Common myeloid progenitor, CD34-positive (primary cell): ENCODE measurements at regions not wholly inside any gene's neighbourhood (a gene's known extent, or its start where the extent isn't known, plus 50 kb on each side); places are given as distances from the start of the nearest gene placed in this dataset.
"Not testable (repeated sequence)": the region's sequence is repeated elsewhere in the genome, so short reads cannot be mapped to it uniquely, and the experiment has no call there.

Source experiments
- CTCF ChIA-PET: fragments of 350-600 bp; sonication (Branson Sonifier 250); formaldehyde crosslinking; loops from one replicate; lab custom pipeline; 2021; ENCODE audit warnings: antibody characterized with exemption; lab: Charles Lee
- POLR2A ChIA-PET: fragments of 350-600 bp; sonication (Branson Sonifier 250); formaldehyde crosslinking; loops from one replicate; lab custom pipeline; 2021; ENCODE audit warnings: antibody characterized with exemption; lab: Charles Lee
- DNase-seq, 3 donors: peaks; one replicate each; pipeline versions ENCODE4 v3.0.0 to v3.0.0-alpha.2; 2013
- H3K27ac ChIP-seq, 2 experiments: 1 replicate in 1 of 2; 2 replicates in 1 of 2; pipeline ENCODE4 v1.7.0; 2013; ENCODE audit warnings: inconsistent platforms in 2 of 2, low read length in 2 of 2, mild to moderate bottlenecking in 2 of 2, low read depth in 1 of 2, moderate library complexity in 1 of 2; ENCODE audit not compliant: severe bottlenecking in 2 of 2, insufficient read depth in 1 of 2, poor library complexity in 1 of 2
- H3K27me3 ChIP-seq, 5 experiments: replicated peaks in 2 of 5; 1 replicate in 3 of 5; 2 replicates in 2 of 5; pipeline versions ENCODE4 v1.6.1 to v1.7.0; 2013; ENCODE audit warnings: low read length in 4 of 5, mild to moderate bottlenecking in 2 of 5, moderate library complexity in 2 of 5, inconsistent platforms in 1 of 5; ENCODE audit not compliant: insufficient read depth in 5 of 5, control insufficient read depth in 4 of 5
- H3K36me3 ChIP-seq, 4 experiments: 1 replicate in 2 of 4; 2 replicates in 2 of 4; pipeline versions ENCODE4 v1.6.1 to v1.7.0; 2013; ENCODE audit warnings: low read length in 3 of 4, control low read depth in 1 of 4, mild to moderate bottlenecking in 1 of 4; ENCODE audit not compliant: control insufficient read depth in 4 of 4, insufficient read depth in 4 of 4
- H3K4me1 ChIP-seq, 4 experiments: 1 replicate in 3 of 4; 2 replicates in 1 of 4; pipeline versions ENCODE4 v1.6.1 to v1.7.1; 2013; ENCODE audit warnings: low read length in 3 of 4, mild to moderate bottlenecking in 3 of 4, control low read depth in 1 of 4, inconsistent platforms in 1 of 4, moderate library complexity in 1 of 4; ENCODE audit not compliant: control insufficient read depth in 4 of 4, insufficient read depth in 4 of 4; ENCODE audit errors: control extremely low read depth in 1 of 4
- H3K4me3 ChIP-seq, 7 experiments: 1 replicate in 4 of 7; 2 replicates in 3 of 7; pipeline versions ENCODE4 v1.5.1 to v1.7.0; 2013; ENCODE audit warnings: mild to moderate bottlenecking in 7 of 7, low read length in 6 of 7, moderate library complexity in 6 of 7, inconsistent platforms in 2 of 7, low read depth in 2 of 7, control low read depth in 1 of 7; ENCODE audit not compliant: insufficient read depth in 4 of 7, control insufficient read depth in 1 of 7; ENCODE audit errors: extremely low read depth in 1 of 7
- H3K9me3 ChIP-seq, 5 experiments: 1 replicate in 4 of 5; 2 replicates in 1 of 5; pipeline versions ENCODE4 v1.6.1 to v1.7.1; 2013; ENCODE audit warnings: low read length in 4 of 5, mild to moderate bottlenecking in 2 of 5, inconsistent platforms in 1 of 5, low read depth in 1 of 5, moderate library complexity in 1 of 5; ENCODE audit not compliant: control insufficient read depth in 4 of 5, insufficient read depth in 2 of 5; ENCODE audit errors: control extremely low read depth in 1 of 5
- WGBS: methylation state at CpG from one replicate; pipeline ENCODE4 v1.1.5; 2013; ENCODE audit not compliant: insufficient coverage; 5-methylcytosine and 5-hydroxymethylcytosine counted together

- WGBS, result 100% methylated on average over 3 of the region's 5 CpGs
- Histone ChIP-seq H3K4me1 (no peaks in the 10 kb centered on the region), H3K27me3 (no peaks in the 10 kb centered on the region), H3K36me3 (no peaks in the 10 kb centered on the region), H3K27ac (no peak overlapping the region), H3K4me3 (no peak overlapping the region), H3K9me3 (no peaks in the 10 kb centered on the region)
- POLR2A ChIA-PET, result no interaction called here
- DNase-seq, result no peak
- CTCF ChIA-PET, result no interaction called here
Observed at GRCh38 chr4:52420330-52420729, 238.8 kb downstream of the USP46 start.

GRCh38 chr4:52421811-52422213, 237.3 kb downstream of the USP46 start:
- H3K27me3 ChIP-seq, result no peaks in the 10 kb centered on the region
- no peaks in the 10 kb centered on the region for H3K36me3 ChIP-seq
- POLR2A ChIA-PET, result no interaction called here
- DNase-seq, result no peak
- CTCF ChIA-PET, result no interaction called here
- no peaks in the 10 kb centered on the region for H3K9me3 ChIP-seq
- H3K4me3 ChIP-seq, result no peak overlapping the region
- no peaks in the 10 kb centered on the region for H3K4me1 ChIP-seq
- no peak overlapping the region for H3K27ac ChIP-seq

- WGBS, result no CpG with 5 or more reads among the region's 4 CpGs
- no peak overlapping the region for H3K27ac ChIP-seq
- no peaks in the 10 kb centered on the region for H3K27me3 ChIP-seq
- no peaks in the 10 kb centered on the region for H3K36me3 ChIP-seq
- DNase-seq, result no peak
- CTCF ChIA-PET, result no interaction called here
- no peak overlapping the region for H3K4me3 ChIP-seq
- POLR2A ChIA-PET, result no interaction called here
- no peaks in the 10 kb centered on the region for H3K4me1 ChIP-seq
- no peaks in the 10 kb centered on the region for H3K9me3 ChIP-seq
Observed at GRCh38 chr4:52423967-52424366, 235.1 kb downstream of the USP46 start.

GRCh38 chr4:52425751-52426326, 233.3 kb downstream of the USP46 start:
- no peak for DNase-seq
- H3K27ac ChIP-seq, result no peak overlapping the region
- no peak overlapping the region for H3K4me3 ChIP-seq
- no peaks in the 10 kb centered on the region for H3K9me3 ChIP-seq
- WGBS, result 100% methylated on average over 1 of the region's 3 CpGs
- no peaks in the 10 kb centered on the region for H3K27me3 ChIP-seq
- ChIA-PET POLR2A (interaction anchor here (0.7 kb wide), 1 partner anchor 48 kb away, joined by 7 read pairs; no protein-coding TSS in a partner anchor), CTCF (no interaction called here)
- no peaks in the 10 kb centered on the region for H3K4me1 ChIP-seq
- H3K36me3 ChIP-seq, result no peaks in the 10 kb centered on the region

- H3K4me3 ChIP-seq, result no peak overlapping the region
- H3K27me3 ChIP-seq, result no peaks in the 10 kb centered on the region
- H3K27ac ChIP-seq, result no peak overlapping the region
- no peaks in the 10 kb centered on the region for H3K36me3 ChIP-seq
- POLR2A ChIA-PET, result no interaction called here
- no peak for DNase-seq
- H3K4me1 ChIP-seq, result no peaks in the 10 kb centered on the region
- H3K9me3 ChIP-seq, result peaks cover 0 to 2% (median 0%) of the 10 kb centered on the region in 5 experiments
- CTCF ChIA-PET, result no interaction called here
Observed at GRCh38 chr4:52431410-52431809, 227.7 kb downstream of the USP46 start.

- Histone ChIP-seq H3K27ac (no peak overlapping the region), H3K36me3 (no peaks in the 10 kb centered on the region), H3K27me3 (no peaks in the 10 kb centered on the region), H3K9me3 (peaks cover 0 to 2% (median 0%) of the 10 kb centered on the region in 5 experiments), H3K4me3 (no peak overlapping the region), H3K4me1 (no peaks in the 10 kb centered on the region)
- ChIA-PET CTCF (no interaction called here), POLR2A (no interaction called here)
- DNase-seq, result no peak
- no CpG with 5 or more reads among the region's 4 CpGs for whole genome bisulfite sequencing
Observed at GRCh38 chr4:52431869-52432268, 227.2 kb downstream of the USP46 start.

- H3K4me1 ChIP-seq, CTCF ChIA-PET, POLR2A ChIA-PET, H3K27me3 ChIP-seq, H3K9me3 ChIP-seq, H3K36me3 ChIP-seq, DNase-seq, H3K27ac ChIP-seq, H3K4me3 ChIP-seq: not testable (repeated sequence)
- WGBS, result no CpG with 5 or more reads among the region's 1 CpG
Observed at GRCh38 chr4:52442524-52442923, 216.6 kb downstream of the USP46 start.
